Calu3 (cell line): ENCODE measurements at regions not wholly inside any gene's neighbourhood (a gene's known extent, or its start where the extent isn't known, plus 50 kb on each side); places are given as distances from the start of the nearest gene placed in this dataset.

ENCODE experiments used
- BruUV-seq: library from RNA; stranded (reverse); fragments of 400-500 nt; replicated peaks from 2 replicates; lab custom pipeline; 2021; lab: Mats Ljungman, UMichigan
- CTCF ChIA-PET: fragments of 300-600 bp; sonication (Branson Sonifier 250); formaldehyde crosslinking; loops from one replicate; lab custom pipeline; 2022; ENCODE audit warnings: antibody characterized with exemption; lab: Charles Lee
- DNase-seq: peaks from one replicate; pipeline ENCODE4 v3.0.0; 2022
- H3K27ac Mint-ChIP-seq: one replicate; pipeline ENCODE4 v1.8.0; 2022; ENCODE audit warnings: mixed read lengths; ENCODE audit not compliant: unreplicated experiment
- H3K27me3 Mint-ChIP-seq: one replicate; pipeline ENCODE4 v1.8.0; 2022; ENCODE audit warnings: mixed read lengths; ENCODE audit not compliant: unreplicated experiment
- H3K36me3 Mint-ChIP-seq: one replicate; pipeline ENCODE4 v1.8.0; 2022; ENCODE audit warnings: mild to moderate bottlenecking, moderate library complexity, mixed read lengths; ENCODE audit not compliant: insufficient read depth, unreplicated experiment
- H3K4me1 Mint-ChIP-seq: one replicate; pipeline ENCODE4 v1.8.0; 2022; ENCODE audit warnings: mild to moderate bottlenecking, low read depth, mixed read lengths; ENCODE audit not compliant: unreplicated experiment
- H3K4me3 Mint-ChIP-seq: one replicate; pipeline ENCODE4 v1.8.0; 2022; ENCODE audit warnings: mild to moderate bottlenecking, low read depth, moderate library complexity, mixed read lengths; ENCODE audit not compliant: unreplicated experiment
- H3K9me3 Mint-ChIP-seq: one replicate; pipeline ENCODE4 v1.8.0; 2022; ENCODE audit warnings: low read depth, mixed read lengths; ENCODE audit not compliant: unreplicated experiment
- intact Hi-C: fragments of 100-400 bp; cut with micrococcal nuclease; formaldehyde crosslinking; loops from one replicate; pipeline ENCODE4 v1.10.0; 2022; ENCODE audit not compliant: unreplicated experiment
- TF ChIP-seq, protein P1 (sequence below): fragments of 200-600 bp; IDR thresholded peaks from one replicate; pipeline ENCODE4 v1.8.0; 2022; ENCODE audit warnings: antibody characterized with exemption; ENCODE audit not compliant: unreplicated experiment

DNA sequence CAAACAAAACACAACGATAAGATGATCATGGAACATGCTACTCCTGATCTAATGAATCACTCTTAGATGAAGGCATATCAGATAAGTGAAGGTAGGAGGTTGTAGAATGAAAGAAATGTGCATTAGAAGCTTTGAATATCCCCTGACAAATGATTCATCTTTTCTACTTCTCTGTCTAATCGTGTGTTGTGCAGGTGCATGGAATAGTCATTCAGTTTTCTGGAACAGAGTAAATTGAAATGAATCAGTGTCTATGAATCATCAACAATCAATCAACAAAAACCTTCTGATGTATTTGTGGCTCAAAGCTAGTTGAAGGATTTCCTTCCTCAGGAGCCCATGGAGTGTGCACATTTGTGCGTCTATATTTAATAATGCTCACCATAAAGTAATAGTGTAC is 1290.4 kb upstream of the PCDH20 start:
- no peaks in the 10 kb centered on the region for H3K9me3 Mint-ChIP-seq
- intact Hi-C loops = no loop called here

DNA sequence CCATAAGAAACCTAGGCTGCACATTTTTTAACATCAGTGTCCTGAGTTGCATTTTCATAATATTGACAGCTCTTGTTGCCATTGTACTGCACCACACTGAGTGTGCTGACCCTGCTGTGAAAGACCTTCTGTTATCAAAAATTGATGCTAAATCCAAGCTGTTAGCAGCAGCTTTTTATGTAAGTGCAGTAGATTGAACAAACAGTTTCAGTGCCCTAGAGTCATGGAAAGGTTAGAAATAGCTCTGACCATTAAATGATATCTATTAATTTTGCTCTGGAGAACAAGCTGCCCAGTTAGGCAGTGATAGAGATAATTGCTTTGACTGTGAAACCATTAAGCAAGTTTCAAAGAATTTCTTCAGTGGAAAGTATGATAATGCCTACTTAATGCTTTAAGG is 1289.2 kb upstream of the PCDH20 start:
- DNase-seq = no peak
- Mint-ChIP-seq H3K27ac (no peak overlapping the region), H3K9me3 (no peaks in the 10 kb centered on the region), H3K27me3 (no peaks in the 10 kb centered on the region), H3K36me3 (no peaks in the 10 kb centered on the region), H3K4me3 (no peak overlapping the region), H3K4me1 (no peaks in the 10 kb centered on the region)
- intact Hi-C loops = no loop called here
- no TSS peak for BruUV-seq
- CTCF ChIA-PET = interaction anchor here (0.6 kb wide), 1 partner anchor 149 kb away, joined by 6 read pairs; no protein-coding TSS in a partner anchor
- TF ChIP-seq, protein P1, sequence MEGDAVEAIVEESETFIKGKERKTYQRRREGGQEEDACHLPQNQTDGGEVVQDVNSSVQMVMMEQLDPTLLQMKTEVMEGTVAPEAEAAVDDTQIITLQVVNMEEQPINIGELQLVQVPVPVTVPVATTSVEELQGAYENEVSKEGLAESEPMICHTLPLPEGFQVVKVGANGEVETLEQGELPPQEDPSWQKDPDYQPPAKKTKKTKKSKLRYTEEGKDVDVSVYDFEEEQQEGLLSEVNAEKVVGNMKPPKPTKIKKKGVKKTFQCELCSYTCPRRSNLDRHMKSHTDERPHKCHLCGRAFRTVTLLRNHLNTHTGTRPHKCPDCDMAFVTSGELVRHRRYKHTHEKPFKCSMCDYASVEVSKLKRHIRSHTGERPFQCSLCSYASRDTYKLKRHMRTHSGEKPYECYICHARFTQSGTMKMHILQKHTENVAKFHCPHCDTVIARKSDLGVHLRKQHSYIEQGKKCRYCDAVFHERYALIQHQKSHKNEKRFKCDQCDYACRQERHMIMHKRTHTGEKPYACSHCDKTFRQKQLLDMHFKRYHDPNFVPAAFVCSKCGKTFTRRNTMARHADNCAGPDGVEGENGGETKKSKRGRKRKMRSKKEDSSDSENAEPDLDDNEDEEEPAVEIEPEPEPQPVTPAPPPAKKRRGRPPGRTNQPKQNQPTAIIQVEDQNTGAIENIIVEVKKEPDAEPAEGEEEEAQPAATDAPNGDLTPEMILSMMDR = no peak

More for the DNA sequence above, 1290.4 kb upstream of the PCDH20 start:
- H3K36me3 Mint-ChIP-seq = no peaks in the 10 kb centered on the region
- no peak overlapping the region for H3K27ac Mint-ChIP-seq
- TF ChIP-seq, protein P1 = no peak
- H3K4me3 Mint-ChIP-seq = no peak overlapping the region
- no TSS peak for BruUV-seq
- no peaks in the 10 kb centered on the region for H3K4me1 Mint-ChIP-seq
- CTCF ChIA-PET = no interaction called here
- no peak for DNase-seq
- H3K27me3 Mint-ChIP-seq = no peaks in the 10 kb centered on the region

DNA sequence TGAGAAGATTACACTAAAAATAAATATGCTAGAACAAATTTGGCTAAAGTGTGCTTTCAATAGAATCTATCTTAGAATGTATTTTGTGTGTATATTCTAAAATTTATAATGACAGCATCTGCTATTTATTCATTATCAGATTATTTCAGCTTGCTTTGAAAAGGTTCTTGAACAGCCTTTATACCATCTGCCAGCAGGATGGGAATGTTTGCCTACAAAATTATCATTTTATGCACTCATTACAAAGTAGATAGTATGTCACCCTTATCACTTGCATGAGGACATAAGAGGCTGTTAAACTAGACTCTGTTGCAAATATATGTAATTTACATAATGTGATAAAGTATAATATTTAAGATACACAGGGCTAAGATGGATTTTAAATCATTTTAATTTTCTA is 1286.9 kb upstream of the PCDH20 start:
- CTCF ChIA-PET = no interaction called here
- TF ChIP-seq, protein P1 = no peak
- BruUV-seq = no TSS peak
- Mint-ChIP-seq H3K27ac (no peak overlapping the region), H3K9me3 (no peaks in the 10 kb centered on the region), H3K36me3 (no peaks in the 10 kb centered on the region), H3K4me1 (no peaks in the 10 kb centered on the region), H3K4me3 (no peak overlapping the region), H3K27me3 (no peaks in the 10 kb centered on the region)
- no peak for DNase-seq
- intact Hi-C loops = no loop called here

DNA sequence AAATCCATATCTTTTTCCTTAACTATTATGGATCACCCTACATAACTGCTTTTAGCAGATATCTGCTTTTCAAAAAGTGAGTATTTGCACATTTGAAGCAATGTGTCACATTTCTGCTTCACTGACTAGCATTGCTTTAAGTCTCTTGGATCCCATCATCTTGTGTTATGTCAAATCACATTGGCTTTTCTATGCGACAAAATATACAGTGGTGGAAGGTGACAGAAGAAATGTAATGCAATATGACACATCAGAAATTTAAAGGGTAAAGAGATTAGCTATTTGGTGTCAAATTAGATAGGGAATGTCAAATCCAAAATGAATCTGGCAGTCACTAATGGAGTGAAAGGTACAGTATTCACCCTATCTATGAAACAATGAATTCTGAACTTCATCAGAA is 1282.1 kb upstream of the PCDH20 start:
- TF ChIP-seq, protein P1 = no peak
- CTCF ChIA-PET = no interaction called here
- BruUV-seq = no TSS peak
- H3K27ac Mint-ChIP-seq = no peak overlapping the region
- H3K9me3 Mint-ChIP-seq = no peaks in the 10 kb centered on the region
- intact Hi-C loops = no loop called here
- no peak for DNase-seq
- no peaks in the 10 kb centered on the region for H3K36me3 Mint-ChIP-seq
- H3K4me3 Mint-ChIP-seq = no peak overlapping the region
- H3K27me3 Mint-ChIP-seq = no peaks in the 10 kb centered on the region
- no peaks in the 10 kb centered on the region for H3K4me1 Mint-ChIP-seq

GRCh38 chr13:62696490-62696889 is 1280.8 kb upstream of the PCDH20 start:
- H3K4me3 Mint-ChIP-seq = no peak overlapping the region
- DNase-seq = no peak
- H3K27me3 Mint-ChIP-seq = no peaks in the 10 kb centered on the region
- intact Hi-C loops = no loop called here
- H3K4me1 Mint-ChIP-seq = no peaks in the 10 kb centered on the region
- H3K27ac Mint-ChIP-seq = no peak overlapping the region
- BruUV-seq = no TSS peak
- H3K9me3 Mint-ChIP-seq = no peaks in the 10 kb centered on the region
- TF ChIP-seq, protein P1 = no peak
- no peaks in the 10 kb centered on the region for H3K36me3 Mint-ChIP-seq
- CTCF ChIA-PET = no interaction called here
